Epidermal melanocyte (primary cell): ENCODE measurements at regions not wholly inside any gene's neighbourhood (a gene's known extent, or its start where the extent isn't known, plus 50 kb on each side); places are given as distances from the start of the nearest gene placed in this dataset.
"Not testable (repeated sequence)": the region's sequence is repeated elsewhere in the genome, so short reads cannot be mapped to it uniquely, and the experiment has no call there.

Experiments
- DNase-seq: peaks from one replicate; pipeline ENCODE4 v3.0.0; 2011; ENCODE audit warnings: low spot score; ENCODE audit not compliant: insufficient read length

DNA sequence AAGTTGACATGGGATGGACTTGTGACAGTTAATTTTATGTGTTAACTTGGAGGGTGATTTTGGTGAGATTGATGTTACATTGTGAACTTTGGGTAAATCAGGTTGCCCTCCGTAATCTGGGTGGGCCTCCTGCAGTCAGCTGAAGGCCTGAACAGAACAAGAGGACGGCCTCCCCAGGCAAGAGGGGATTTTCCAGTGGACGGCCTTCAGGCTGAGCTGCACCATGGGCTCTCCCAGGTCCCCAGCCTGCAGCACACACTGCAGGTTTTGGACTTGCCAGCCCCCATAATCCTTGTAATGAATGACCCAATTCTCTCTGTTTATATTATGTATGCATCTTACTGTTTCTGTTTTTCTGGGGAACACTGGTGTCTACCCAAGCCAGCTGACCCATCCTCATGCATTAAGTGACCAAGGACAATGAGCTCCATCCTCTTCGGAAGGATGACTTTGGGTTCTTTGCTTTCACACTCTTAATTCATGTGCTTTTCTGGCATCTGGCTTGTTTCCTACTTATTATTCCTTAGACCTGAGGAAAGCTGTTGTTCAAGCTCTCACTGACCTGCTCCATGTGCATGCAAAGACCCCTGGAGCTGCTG lies 64.2 kb downstream of the DACT2 start:
- DNase-seq = no peak

DNA sequence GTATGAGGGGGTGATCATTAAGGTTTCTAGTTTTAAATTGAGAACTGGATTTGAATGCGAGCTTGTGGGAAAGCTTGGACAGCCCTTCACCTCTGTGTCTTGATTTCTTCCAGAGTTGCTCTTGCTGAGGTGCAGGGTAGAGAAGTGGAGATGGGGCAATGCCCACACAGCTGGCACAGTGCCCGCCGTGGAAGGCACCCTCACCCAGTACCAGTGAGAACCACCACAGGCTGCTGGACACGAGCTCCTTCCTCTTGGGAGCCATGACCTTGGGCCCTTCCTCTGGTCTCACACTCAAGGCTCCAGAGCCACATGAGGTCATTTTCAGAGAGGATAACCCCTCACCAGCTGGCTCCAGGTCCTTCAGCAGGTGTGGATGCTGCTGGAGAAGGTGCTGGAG lies 67.3 kb downstream of the DACT2 start:
- DNase-seq = no peak

DNA sequence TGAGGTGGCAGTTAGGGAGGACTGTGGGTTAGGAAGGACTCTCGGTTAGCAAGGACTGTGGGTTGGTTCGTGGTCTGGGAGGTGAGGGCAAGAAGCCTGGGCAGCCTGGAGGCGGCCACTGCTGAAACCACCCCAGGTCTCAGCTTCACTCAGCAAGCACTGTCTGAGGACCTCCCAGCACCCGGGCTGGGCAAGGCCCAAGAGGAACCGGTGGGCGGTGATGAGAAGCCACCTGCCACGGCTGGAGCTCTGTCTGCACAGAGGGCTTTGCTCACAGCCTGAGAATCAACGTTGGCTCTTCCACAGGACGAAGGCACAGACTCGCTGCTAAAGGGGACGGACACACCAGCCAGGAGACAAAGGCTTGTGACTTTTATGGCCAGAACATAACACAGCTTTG lies 69.3 kb downstream of the DACT2 start:
- no peak for DNase-seq

DNA sequence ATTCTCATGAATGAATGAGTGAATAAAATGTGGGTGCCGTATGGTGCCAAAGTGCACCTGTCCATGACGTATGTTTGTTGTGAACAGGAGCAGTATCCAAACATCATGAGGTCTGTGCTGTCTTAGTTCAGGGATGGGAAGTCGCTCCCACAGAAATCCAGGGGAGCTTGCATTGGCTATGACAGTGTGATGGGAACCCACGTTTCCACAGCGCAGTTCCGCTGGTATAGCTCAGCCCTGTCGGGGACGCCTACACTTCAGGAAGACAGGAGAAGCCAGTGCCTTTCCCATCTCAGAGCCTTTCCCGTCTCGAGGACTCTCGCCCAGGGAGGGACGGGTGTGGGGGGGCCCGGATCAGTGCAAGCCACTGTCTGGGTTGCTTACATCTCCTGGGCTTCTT lies 69.8 kb downstream of the DACT2 start:
- no peak for DNase-seq

- no peak for DNase-seq
Measured at GRCh38 chr6:168248148-168248620, 71.4 kb downstream of the DACT2 start.

DNA sequence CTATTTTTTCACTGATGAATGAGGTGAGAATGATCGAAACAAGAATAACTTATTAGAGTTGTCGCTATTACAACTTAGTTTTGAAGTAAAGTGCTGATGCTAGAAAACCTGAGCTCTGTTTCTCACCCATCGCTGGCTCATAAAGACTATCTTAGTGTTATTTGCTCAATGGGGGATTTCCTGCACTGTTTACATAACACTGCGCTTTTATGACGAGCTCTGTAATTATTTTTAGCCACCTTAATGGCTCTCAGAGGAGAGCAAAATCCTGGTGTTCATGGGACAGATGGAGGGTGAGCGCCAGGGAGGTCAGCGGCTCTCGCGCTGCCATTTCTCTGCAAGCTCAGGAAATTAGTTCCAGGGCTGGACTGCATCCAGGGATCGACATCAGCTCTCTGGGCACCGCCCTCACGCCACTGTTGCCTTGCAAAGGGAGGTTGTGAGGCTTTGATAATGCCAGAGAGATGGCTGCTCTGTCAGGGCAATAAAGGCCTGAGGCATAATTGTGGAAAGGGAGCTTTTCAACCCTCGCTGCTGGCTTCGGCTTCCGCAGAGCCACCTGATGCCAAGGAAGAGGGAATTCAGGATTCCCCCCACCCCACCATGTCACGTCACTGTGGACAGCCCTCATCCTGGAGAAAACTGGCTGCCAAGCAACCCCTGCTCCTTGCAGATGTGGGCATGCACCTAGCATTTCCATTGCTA lies 72.0 kb downstream of the DACT2 start:
- no peak for DNase-seq

DNA sequence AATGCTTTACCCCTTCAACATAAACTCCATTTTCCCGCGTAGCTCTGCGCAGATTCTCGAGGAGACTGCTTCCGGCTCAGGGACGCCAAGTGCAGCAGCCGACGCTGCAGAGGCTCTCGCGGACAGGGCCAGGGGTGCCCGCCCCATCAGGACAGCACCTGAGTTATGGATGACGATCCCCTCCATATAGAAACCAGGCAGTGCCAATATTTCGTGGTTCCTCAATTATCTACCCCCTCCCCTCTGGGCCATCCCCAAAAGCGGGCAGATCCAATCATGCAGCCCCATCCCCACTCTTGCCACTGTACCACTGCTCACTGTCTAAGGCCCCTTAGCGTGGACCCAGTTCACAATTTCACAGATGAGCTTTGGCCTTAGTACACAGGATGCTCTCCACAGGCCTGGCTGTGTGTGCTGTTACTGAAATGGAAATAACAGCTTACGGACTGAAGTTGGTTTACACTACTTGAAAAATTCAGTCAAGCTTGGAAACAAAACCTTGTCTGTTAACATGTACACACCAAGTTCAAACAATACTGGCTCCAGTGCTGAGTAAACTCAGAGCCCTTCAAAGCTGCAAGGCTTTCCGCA lies 74.5 kb downstream of the DACT2 start:
- DNase-seq = no peak

- no peak for DNase-seq
Measured at GRCh38 chr6:168243812-168244376, 75.7 kb downstream of the DACT2 start.

GRCh38 chr6:168242940-168243225 lies 76.7 kb downstream of the DACT2 start:
- DNase-seq = no peak

GRCh38 chr6:168242111-168242939 lies 77.3 kb downstream of the DACT2 start:
- DNase-seq = no peak

- no peak for DNase-seq
Measured at GRCh38 chr6:168240160-168240559, 79.4 kb downstream of the DACT2 start.

GRCh38 chr6:168239044-168239773 lies 80.4 kb downstream of the DACT2 start:
- DNase-seq = no peak

GRCh38 chr6:168238159-168238909 lies 81.2 kb downstream of the DACT2 start:
- DNase-seq = no peak

GRCh38 chr6:168233875-168234213 lies 85.7 kb downstream of the DACT2 start:
- not testable (repeated sequence) for DNase-seq

GRCh38 chr6:168232989-168233874 lies 86.3 kb downstream of the DACT2 start:
- no peak for DNase-seq

DNA sequence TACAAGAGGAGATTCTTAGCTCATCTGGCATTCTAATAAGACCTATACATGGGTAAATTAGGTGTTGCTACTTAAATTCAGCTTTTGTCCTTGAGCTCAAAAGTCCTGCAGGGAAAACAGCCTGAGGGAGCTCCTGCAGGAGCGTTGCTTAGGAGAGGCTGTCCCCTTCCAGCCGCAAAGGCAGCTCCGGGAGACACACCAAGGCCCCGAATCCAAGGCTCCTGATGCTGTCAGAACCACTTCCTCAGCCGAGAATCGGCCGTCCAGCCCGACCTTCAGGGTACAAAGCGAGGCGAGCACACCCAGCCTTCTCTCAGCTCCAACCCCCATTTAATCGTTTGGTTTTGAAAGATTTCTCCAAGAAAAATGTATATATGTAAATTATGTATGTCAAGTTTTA lies 87.0 kb downstream of the DACT2 start:
- DNase-seq = no peak

DNA sequence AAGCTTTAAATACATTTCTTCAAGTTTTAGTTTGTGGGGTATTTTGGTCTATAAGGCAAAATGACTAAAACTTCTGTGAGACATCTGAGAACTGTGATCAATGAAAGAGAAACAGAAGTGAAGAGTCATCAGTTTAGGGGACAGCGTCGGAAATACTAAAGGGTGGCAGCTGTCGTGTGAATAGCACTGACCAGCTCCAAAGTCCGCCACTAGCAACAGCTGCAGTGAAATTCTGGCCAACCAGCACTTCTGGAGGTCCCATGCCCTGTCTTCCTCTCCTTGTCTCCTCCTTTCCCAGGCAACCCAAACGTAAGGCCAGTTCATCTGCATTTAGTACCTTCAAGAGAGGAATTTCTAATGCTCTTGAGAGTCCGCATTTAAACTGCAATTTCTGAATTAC lies 87.5 kb downstream of the DACT2 start:
- no peak for DNase-seq

- no peak for DNase-seq
Measured at GRCh38 chr6:168231393-168231957, 88.1 kb downstream of the DACT2 start.

DNA sequence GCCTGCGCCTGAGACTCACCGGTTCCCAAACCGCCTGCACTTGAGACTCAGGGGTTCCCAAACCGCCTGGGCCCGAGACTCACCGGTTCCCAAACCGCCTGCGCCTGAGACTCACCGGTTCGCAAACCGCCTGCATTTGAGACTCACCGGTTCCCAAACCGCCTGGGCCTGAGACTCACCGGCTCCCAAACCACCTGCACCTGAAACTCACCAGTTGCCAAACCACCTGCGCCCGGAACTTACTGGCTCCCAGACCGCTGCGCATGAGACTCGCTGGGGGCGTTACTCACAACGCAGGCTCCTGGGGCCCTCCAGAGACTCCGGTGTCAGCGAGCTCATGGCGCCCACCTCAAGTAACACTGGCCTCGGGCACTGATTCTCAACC lies 90.2 kb downstream of the DACT2 start:
- no peak for DNase-seq
